DOHH2 (cell line): ENCODE measurements at regions not wholly inside any gene's neighbourhood (a gene's known extent, or its start where the extent isn't known, plus 50 kb on each side); places are given as distances from the start of the nearest gene placed in this dataset.

Experiments used
- H3F3A ChIP-seq: fragments of 200-600 bp; sonication (generic), shearing (Covaris generic); 2 replicates; pipeline ENCODE4 v1.6.0; 2016; ENCODE audit warnings: antibody characterized with exemption, mild to moderate bottlenecking; ENCODE audit not compliant: control insufficient read depth, insufficient read depth
- H3K27ac ChIP-seq: fragments of 200-600 bp; sonication (generic); 2 replicates; pipeline ENCODE4 v1.5.1; 2014; ENCODE audit warnings: low read depth, mild to moderate bottlenecking, low read length, moderate library complexity
- H3K27me3 ChIP-seq: fragments of 200-600 bp; sonication (generic); 2 replicates; pipeline ENCODE4 v1.6.1; 2014; ENCODE audit warnings: mild to moderate bottlenecking, low read length, mixed read lengths; ENCODE audit not compliant: control insufficient read depth
- H3K36me3 ChIP-seq: fragments of 200-600 bp; sonication (generic); 2 replicates; pipeline ENCODE4 v1.6.1; 2014; ENCODE audit warnings: mild to moderate bottlenecking, low read length, moderate library complexity, mixed read lengths; ENCODE audit not compliant: control insufficient read depth
- H3K4me1 ChIP-seq: fragments of 200-600 bp; sonication (generic); 2 replicates; pipeline ENCODE4 v1.6.1; 2014; ENCODE audit warnings: mild to moderate bottlenecking, low read length, mixed read lengths; ENCODE audit not compliant: control insufficient read depth
- H3K4me2 ChIP-seq: fragments of 200-600 bp; sonication (generic); 2 replicates; pipeline ENCODE4 v1.6.0; 2014; ENCODE audit warnings: mild to moderate bottlenecking, low read length, moderate library complexity
- H3K4me3 ChIP-seq: fragments of 200-600 bp; sonication (generic); 2 replicates; pipeline ENCODE4 v1.5.1; 2014; ENCODE audit warnings: mild to moderate bottlenecking, low read length, mixed read lengths
- H3K79me2 ChIP-seq: fragments of 200-600 bp; sonication (generic); 2 replicates; pipeline ENCODE4 v1.6.1; 2014; ENCODE audit warnings: mild to moderate bottlenecking, low read length, mixed read lengths; ENCODE audit not compliant: control insufficient read depth
- H3K9me2 ChIP-seq: fragments of 200-600 bp; sonication (generic); replicated peaks from 2 replicates; pipeline ENCODE4 v1.6.1; 2014; ENCODE audit warnings: mild to moderate bottlenecking, low read length, mixed read lengths; ENCODE audit not compliant: control insufficient read depth
- H3K9me3 ChIP-seq: fragments of 200-600 bp; sonication (generic); 2 replicates; pipeline ENCODE4 v1.6.1; 2014; ENCODE audit warnings: antibody characterized with exemption, low read length, mixed read lengths; ENCODE audit not compliant: control insufficient read depth, insufficient read depth
- H4K20me1 ChIP-seq: fragments of 200-600 bp; sonication (generic); 2 replicates; pipeline ENCODE4 v1.6.0; 2014; ENCODE audit warnings: low read depth, mild to moderate bottlenecking, antibody characterized with exemption, low read length, moderate library complexity; ENCODE audit not compliant: control insufficient read depth, insufficient read depth
- EZH2phosphoT487 ChIP-seq: fragments of 200-600 bp; sonication (generic); IDR thresholded peaks from 2 replicates; pipeline ENCODE4 v1.6.1; 2017; ENCODE audit warnings: borderline replicate concordance, mild to moderate bottlenecking, antibody characterized with exemption, low read length, moderate library complexity, mixed read lengths
- TF ChIP-seq, protein P1 (sequence below): fragments of 200-600 bp; sonication (generic); IDR thresholded peaks from one replicate; pipeline ENCODE4 v1.5.1; 2014; ENCODE audit warnings: antibody characterized with exemption, mild to moderate bottlenecking, low read depth, low read length; ENCODE audit not compliant: poor library complexity, severe bottlenecking

- Histone ChIP-seq H4K20me1 (no peaks in the 10 kb centered on the region), H3K27me3 (no peaks in the 10 kb centered on the region), H3K9me2 (no peaks in the 10 kb centered on the region), H3K4me1 (peaks cover 8% of the 10 kb centered on the region), H3K36me3 (no peaks in the 10 kb centered on the region), H3K79me2 (no peaks in the 10 kb centered on the region), H3K27ac (no peak overlapping the region), H3F3A (no peaks in the 10 kb centered on the region), H3K9me3 (no peaks in the 10 kb centered on the region), H3K4me3 (no peak overlapping the region), H3K4me2 (no peak overlapping the region)
- TF ChIP-seq EZH2phosphoT487: no peak
- TF ChIP-seq, protein P1, sequence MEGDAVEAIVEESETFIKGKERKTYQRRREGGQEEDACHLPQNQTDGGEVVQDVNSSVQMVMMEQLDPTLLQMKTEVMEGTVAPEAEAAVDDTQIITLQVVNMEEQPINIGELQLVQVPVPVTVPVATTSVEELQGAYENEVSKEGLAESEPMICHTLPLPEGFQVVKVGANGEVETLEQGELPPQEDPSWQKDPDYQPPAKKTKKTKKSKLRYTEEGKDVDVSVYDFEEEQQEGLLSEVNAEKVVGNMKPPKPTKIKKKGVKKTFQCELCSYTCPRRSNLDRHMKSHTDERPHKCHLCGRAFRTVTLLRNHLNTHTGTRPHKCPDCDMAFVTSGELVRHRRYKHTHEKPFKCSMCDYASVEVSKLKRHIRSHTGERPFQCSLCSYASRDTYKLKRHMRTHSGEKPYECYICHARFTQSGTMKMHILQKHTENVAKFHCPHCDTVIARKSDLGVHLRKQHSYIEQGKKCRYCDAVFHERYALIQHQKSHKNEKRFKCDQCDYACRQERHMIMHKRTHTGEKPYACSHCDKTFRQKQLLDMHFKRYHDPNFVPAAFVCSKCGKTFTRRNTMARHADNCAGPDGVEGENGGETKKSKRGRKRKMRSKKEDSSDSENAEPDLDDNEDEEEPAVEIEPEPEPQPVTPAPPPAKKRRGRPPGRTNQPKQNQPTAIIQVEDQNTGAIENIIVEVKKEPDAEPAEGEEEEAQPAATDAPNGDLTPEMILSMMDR: no peak
Measured at GRCh38 chrX:148416931-148417330, 83.5 kb upstream of the AFF2 start.

- H3K9me2 ChIP-seq: no peaks in the 10 kb centered on the region
- H3K4me3 ChIP-seq: no peak overlapping the region
- H4K20me1 ChIP-seq: no peaks in the 10 kb centered on the region
- no peak overlapping the region for H3K27ac ChIP-seq
- H3K36me3 ChIP-seq: no peaks in the 10 kb centered on the region
- H3K27me3 ChIP-seq: no peaks in the 10 kb centered on the region
- H3K4me2 ChIP-seq: no peak overlapping the region
- no peaks in the 10 kb centered on the region for H3K79me2 ChIP-seq
- H3K9me3 ChIP-seq: no peaks in the 10 kb centered on the region
- H3F3A ChIP-seq: no peaks in the 10 kb centered on the region
- peaks cover 8% of the 10 kb centered on the region for H3K4me1 ChIP-seq
- TF ChIP-seq, protein P1: no peak
- TF ChIP-seq EZH2phosphoT487: no peak
Measured at GRCh38 chrX:148417934-148418333, 82.5 kb upstream of the AFF2 start.

GRCh38 chrX:148422526-148422925 is 77.9 kb upstream of the AFF2 start:
- H3K4me1 ChIP-seq: no peaks in the 10 kb centered on the region
- no peaks in the 10 kb centered on the region for H3K9me3 ChIP-seq
- H3F3A ChIP-seq: no peaks in the 10 kb centered on the region
- H3K79me2 ChIP-seq: no peaks in the 10 kb centered on the region
- H3K9me2 ChIP-seq: no peaks in the 10 kb centered on the region
- no peak overlapping the region for H3K27ac ChIP-seq
- no peak overlapping the region for H3K4me3 ChIP-seq
- no peaks in the 10 kb centered on the region for H3K27me3 ChIP-seq
- no peaks in the 10 kb centered on the region for H4K20me1 ChIP-seq
- TF ChIP-seq, protein P1: no peak
- no peak for TF ChIP-seq EZH2phosphoT487
- H3K4me2 ChIP-seq: no peak overlapping the region
- no peaks in the 10 kb centered on the region for H3K36me3 ChIP-seq

- Histone ChIP-seq H3K79me2 (no peaks in the 10 kb centered on the region), H3K27me3 (no peaks in the 10 kb centered on the region), H3K27ac (no peak overlapping the region), H3K4me1 (no peaks in the 10 kb centered on the region), H3K4me2 (no peak overlapping the region), H3K4me3 (no peak overlapping the region), H3K9me3 (no peaks in the 10 kb centered on the region), H3K9me2 (no peaks in the 10 kb centered on the region), H3F3A (no peaks in the 10 kb centered on the region), H3K36me3 (no peaks in the 10 kb centered on the region), H4K20me1 (no peaks in the 10 kb centered on the region)
- no peak for TF ChIP-seq EZH2phosphoT487
- TF ChIP-seq, protein P1: no peak
Measured at GRCh38 chrX:148424570-148424969, 75.8 kb upstream of the AFF2 start.
